Mammary epithelial cell (primary cell): ENCODE measurements at regions not wholly inside any gene's neighbourhood (a gene's known extent, or its start where the extent isn't known, plus 50 kb on each side); places are given as distances from the start of the nearest gene placed in this dataset.

Source experiments
- CTCF ChIP-seq, 2 donors: IDR thresholded peaks in 1 of 2; conservative IDR thresholded peaks in 1 of 2; 2 replicates each; pipeline ENCODE4 v1.5.1; 2011 to 2012; ENCODE audit warnings: inconsistent platforms in 2 of 2, low read length in 2 of 2, mild to moderate bottlenecking in 2 of 2, control low read depth in 1 of 2, low read depth in 1 of 2; ENCODE audit not compliant: insufficient read depth in 1 of 2; ENCODE audit errors: extremely low read depth in 1 of 2
- EZH2 ChIP-seq: IDR thresholded peaks from 2 replicates; pipeline ENCODE4 v1.6.1; 2012; ENCODE audit warnings: low read length, inconsistent platforms, borderline replicate concordance

DNA sequence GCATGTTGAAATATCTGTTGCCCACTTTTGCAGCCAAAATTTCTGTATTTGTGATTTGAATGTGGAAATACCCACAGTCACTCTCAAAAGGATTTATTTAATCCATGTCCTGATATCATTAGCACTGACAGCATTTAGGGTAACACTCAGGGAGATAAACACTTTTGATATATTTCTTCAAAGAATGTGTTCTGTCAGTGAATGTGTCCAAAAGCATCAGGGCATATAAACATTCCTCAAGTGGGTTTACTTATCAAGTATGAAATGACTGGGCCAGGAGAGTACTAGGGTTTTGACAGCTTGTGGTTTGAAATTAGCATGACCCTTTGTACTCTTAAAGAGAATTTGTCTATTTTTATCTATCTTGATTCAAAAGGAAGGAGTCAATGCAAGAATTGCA is 1302.1 kb upstream of the ADGRL2 start:
- no peak for TF ChIP-seq CTCF (conservative IDR thresholded peaks at IDR 0.05 in 1 of 2, IDR thresholded peaks at IDR 0.05 in 1 of 2; ENCODE audit: extremely low read depth in 1 of 2, insufficient read depth in 1 of 2, low read depth in 1 of 2, low read length in 2 of 2)
- TF ChIP-seq EZH2 = no peak
